Tibial artery (tissue), 4 donors: ENCODE measurements at regions not wholly inside any gene's neighbourhood (a gene's known extent, or its start where the extent isn't known, plus 50 kb on each side); places are given as distances from the start of the nearest gene placed in this dataset.
"Not testable (repeated sequence)": the region's sequence is repeated elsewhere in the genome, so short reads cannot be mapped to it uniquely, and the experiment has no call there.

ENCODE experiments used
- DNase-seq, 2 donors: peaks; one replicate each; pipeline ENCODE4 v3.0.0-alpha.2; 2019
- H3K27ac ChIP-seq, 2 donors: fragments of 200-600 bp; sonication (generic) in 1 of 2; 1 replicate in 1 of 2; 2 replicates in 1 of 2; pipeline ENCODE4 v1.5.1; 2018 to 2019; ENCODE audit warnings: mild to moderate bottlenecking in 1 of 2
- H3K27me3 ChIP-seq, 2 donors: fragments of 200-600 bp; sonication (generic) in 1 of 2; one replicate each; pipeline versions ENCODE4 v1.5.1 to v1.6.0; 2016 to 2019
- H3K36me3 ChIP-seq, 3 donors: fragments of 200-600 bp; sonication (generic) in 2 of 3; one replicate each; pipeline ENCODE4 v1.5.1; 2016 to 2019; ENCODE audit warnings: mild to moderate bottlenecking in 2 of 3
- H3K4me1 ChIP-seq, 4 donors: fragments of 200-600 bp; sonication (generic) in 2 of 4; 1 replicate in 3 of 4; 2 replicates in 1 of 4; pipeline ENCODE4 v1.5.1; 2016 to 2019
- H3K4me3 ChIP-seq, 2 donors: fragments of 200-600 bp; sonication (generic) in 1 of 2; 1 replicate in 1 of 2; 2 replicates in 1 of 2; pipeline ENCODE4 v1.5.1; 2018 to 2019; ENCODE audit warnings: mild to moderate bottlenecking in 2 of 2
- H3K9me3 ChIP-seq, 3 donors: fragments of 200-600 bp; sonication (generic) in 1 of 3; one replicate each; pipeline ENCODE4 v1.5.1; 2016 to 2019
- CTCF ChIP-seq, 2 experiments: fragments of 200-600 bp in 1 of 2; fragments of 450-650 bp in 1 of 2; IDR thresholded peaks; one replicate each; pipeline ENCODE4 v1.5.1; 2017 to 2019; ENCODE audit warnings: antibody characterized with exemption in 2 of 2, mild to moderate bottlenecking in 1 of 2, moderate library complexity in 1 of 2
- intact Hi-C: fragments of 100-400 bp; cut with DNase I; formaldehyde crosslinking; loops from one replicate; pipeline ENCODE4 v1.15.0; 2023; ENCODE audit warnings: low total_unique reads

GRCh38 chr7:53151496-53151895, 116.1 kb downstream of the POM121L12 start:
- DNase-seq, result no peak
- no peak overlapping the region for H3K27ac ChIP-seq
- H3K36me3 ChIP-seq, result no peaks in the 10 kb centered on the region
- H3K4me3 ChIP-seq, result no peak overlapping the region
- TF ChIP-seq CTCF (IDR thresholded peaks at IDR 0.05), result no peak
- H3K9me3 ChIP-seq, result no peaks in the 10 kb centered on the region
- H3K27me3 ChIP-seq, result no peaks in the 10 kb centered on the region
- intact Hi-C loops, result no loop called here
- H3K4me1 ChIP-seq, result no peaks in the 10 kb centered on the region

- intact Hi-C loops, H3K4me1 ChIP-seq, DNase-seq, H3K9me3 ChIP-seq, H3K4me3 ChIP-seq, H3K27me3 ChIP-seq, H3K27ac ChIP-seq, H3K36me3 ChIP-seq: not testable (repeated sequence)
Observed at GRCh38 chr7:53187184-53187583, 151.8 kb downstream of the POM121L12 start.

GRCh38 chr7:53191191-53191695, 155.8 kb downstream of the POM121L12 start:
- Histone ChIP-seq H3K9me3 (no peaks in the 10 kb centered on the region), H3K27ac (no peak overlapping the region), H3K4me3 (no peak overlapping the region), H3K27me3 (no peaks in the 10 kb centered on the region), H3K4me1 (no peaks in the 10 kb centered on the region), H3K36me3 (no peaks in the 10 kb centered on the region)
- no peak for DNase-seq
- TF ChIP-seq CTCF (IDR thresholded peaks at IDR 0.05), result no peak
- intact Hi-C loops, result no loop called here

GRCh38 chr7:53191836-53192443, 156.5 kb downstream of the POM121L12 start:
- DNase-seq, result no peak
- H3K4me3 ChIP-seq, result no peak overlapping the region
- H3K27me3 ChIP-seq, result no peaks in the 10 kb centered on the region
- no peaks in the 10 kb centered on the region for H3K9me3 ChIP-seq
- no peaks in the 10 kb centered on the region for H3K36me3 ChIP-seq
- TF ChIP-seq CTCF (IDR thresholded peaks at IDR 0.05), result no peak
- no peak overlapping the region for H3K27ac ChIP-seq
- intact Hi-C loops, result no loop called here
- H3K4me1 ChIP-seq, result no peaks in the 10 kb centered on the region

GRCh38 chr7:53205006-53205405, 169.6 kb downstream of the POM121L12 start:
- Histone ChIP-seq H3K4me1 (no peaks in the 10 kb centered on the region), H3K27me3 (no peaks in the 10 kb centered on the region), H3K9me3 (no peaks in the 10 kb centered on the region), H3K27ac (no peak overlapping the region), H3K36me3 (no peaks in the 10 kb centered on the region), H3K4me3 (no peak overlapping the region)
- no peak for DNase-seq
- intact Hi-C loops, result no loop called here
- TF ChIP-seq CTCF (IDR thresholded peaks at IDR 0.05), result no peak

GRCh38 chr7:53209129-53209528, 173.7 kb downstream of the POM121L12 start:
- no peak for TF ChIP-seq CTCF (IDR thresholded peaks at IDR 0.05)
- no peak for DNase-seq
- H3K4me3 ChIP-seq, result no peak overlapping the region
- H3K4me1 ChIP-seq, result no peaks in the 10 kb centered on the region
- no peaks in the 10 kb centered on the region for H3K36me3 ChIP-seq
- intact Hi-C loops, result no loop called here
- peaks cover 0 to 14% (median 9%) of the 10 kb centered on the region in 3 donors for H3K9me3 ChIP-seq
- no peaks in the 10 kb centered on the region for H3K27me3 ChIP-seq
- no peak overlapping the region for H3K27ac ChIP-seq
